ENCODE measurements at regions not wholly inside any gene's neighbourhood (a gene's known extent, or its start where the extent isn't known, plus 50 kb on each side); places are given as distances from the start of the nearest gene placed in this dataset.

DNA sequence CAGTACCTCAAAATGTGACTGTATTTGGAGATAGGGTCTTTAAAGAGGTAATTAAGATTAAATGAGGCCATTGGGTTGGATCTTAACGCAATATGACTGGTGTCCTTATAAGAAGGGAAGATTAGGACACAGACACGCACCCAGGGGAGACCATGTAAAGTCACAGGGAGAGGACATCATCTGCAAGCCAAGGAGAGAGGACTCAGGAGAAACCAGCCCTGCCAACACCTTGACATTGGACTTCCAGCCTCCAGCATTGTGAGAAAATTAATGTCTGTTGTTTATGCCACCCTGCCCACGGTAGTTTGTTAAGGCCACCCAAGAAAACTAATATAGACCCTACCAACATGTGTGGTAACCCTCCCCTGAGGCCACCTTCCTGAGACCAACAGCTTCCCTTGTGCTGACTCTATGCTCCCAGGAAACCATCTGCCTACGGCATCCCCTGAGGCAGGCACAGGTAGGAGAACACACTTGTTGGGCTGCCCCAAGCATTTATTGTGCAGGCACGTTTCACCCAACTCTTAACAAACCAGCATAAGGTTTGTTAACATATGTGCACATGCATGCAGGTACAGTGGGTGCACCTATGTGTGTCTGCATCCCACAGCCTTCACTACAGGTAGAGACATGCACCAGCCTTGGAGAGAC lies 161.5 kb upstream of the AGAP1 start:
- ChIA-PET CTCF (no interaction called here), POLR2A (no interaction called here)
- no peaks in the 10 kb centered on the region for H3K36me3 Mint-ChIP-seq (ENCODE audit: low read depth)
- H3K27ac Mint-ChIP-seq = no peak overlapping the region
- no peaks in the 10 kb centered on the region for H3K4me1 Mint-ChIP-seq
- DNase-seq = no peak
- H3K27me3 Mint-ChIP-seq = peaks cover 2% of the 10 kb centered on the region
- no peaks in the 10 kb centered on the region for H3K9me3 Mint-ChIP-seq
- no peak overlapping the region for H3K4me3 Mint-ChIP-seq

DNA sequence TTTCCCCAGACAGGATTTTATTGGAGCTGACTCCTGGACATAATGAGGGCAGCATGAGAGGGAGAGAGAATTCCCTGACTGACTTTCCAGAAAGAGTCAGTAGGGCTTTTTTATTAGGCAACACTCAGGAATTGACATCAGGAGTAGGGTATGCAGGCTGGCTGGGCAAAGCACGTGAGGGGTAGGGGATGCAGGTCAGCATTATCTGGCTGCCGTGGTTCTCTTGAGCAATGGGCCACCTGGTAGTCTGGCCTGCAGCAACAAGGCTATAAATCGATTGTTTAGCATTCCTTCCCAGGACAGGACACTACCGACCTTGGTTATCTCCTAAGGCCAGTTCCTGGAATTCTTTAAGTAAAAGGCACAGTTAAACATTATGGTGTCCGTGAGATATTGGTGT lies 160.8 kb upstream of the AGAP1 start:
- ChIA-PET CTCF (no interaction called here), POLR2A (no interaction called here)
- no peak overlapping the region for H3K4me3 Mint-ChIP-seq
- H3K27me3 Mint-ChIP-seq = peaks cover 3% of the 10 kb centered on the region
- no peaks in the 10 kb centered on the region for H3K9me3 Mint-ChIP-seq
- no peaks in the 10 kb centered on the region for H3K4me1 Mint-ChIP-seq
- H3K27ac Mint-ChIP-seq = no peak overlapping the region
- no peaks in the 10 kb centered on the region for H3K36me3 Mint-ChIP-seq (ENCODE audit: low read depth)
- no peak for DNase-seq

DNA sequence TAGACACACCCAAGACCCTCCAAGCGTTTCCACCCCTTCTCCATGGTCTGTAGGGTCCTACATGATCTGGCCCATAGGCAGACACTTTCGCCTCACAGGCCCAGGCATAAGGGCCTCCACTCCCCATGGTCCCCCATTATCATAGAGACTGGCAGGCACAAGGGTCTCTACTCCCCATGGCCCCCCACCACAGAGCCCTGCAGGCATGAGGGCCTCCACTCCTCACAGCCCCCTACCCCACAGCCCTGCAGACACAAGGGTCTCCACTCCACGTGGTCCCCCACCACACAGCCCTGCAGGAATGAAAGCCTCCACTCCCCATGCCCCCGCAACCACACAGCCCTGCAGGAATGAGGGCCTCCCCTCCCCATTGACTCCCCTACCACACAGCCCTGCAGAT lies 159.7 kb upstream of the AGAP1 start:
- no peak for DNase-seq
- Mint-ChIP-seq H3K9me3 (no peaks in the 10 kb centered on the region), H3K36me3 (ENCODE audit: low read depth) (no peaks in the 10 kb centered on the region), H3K27me3 (peaks cover 5% of the 10 kb centered on the region), H3K4me1 (no peaks in the 10 kb centered on the region), H3K27ac (no peak overlapping the region), H3K4me3 (no peak overlapping the region)
- ChIA-PET POLR2A (no interaction called here), CTCF (no interaction called here)

DNA sequence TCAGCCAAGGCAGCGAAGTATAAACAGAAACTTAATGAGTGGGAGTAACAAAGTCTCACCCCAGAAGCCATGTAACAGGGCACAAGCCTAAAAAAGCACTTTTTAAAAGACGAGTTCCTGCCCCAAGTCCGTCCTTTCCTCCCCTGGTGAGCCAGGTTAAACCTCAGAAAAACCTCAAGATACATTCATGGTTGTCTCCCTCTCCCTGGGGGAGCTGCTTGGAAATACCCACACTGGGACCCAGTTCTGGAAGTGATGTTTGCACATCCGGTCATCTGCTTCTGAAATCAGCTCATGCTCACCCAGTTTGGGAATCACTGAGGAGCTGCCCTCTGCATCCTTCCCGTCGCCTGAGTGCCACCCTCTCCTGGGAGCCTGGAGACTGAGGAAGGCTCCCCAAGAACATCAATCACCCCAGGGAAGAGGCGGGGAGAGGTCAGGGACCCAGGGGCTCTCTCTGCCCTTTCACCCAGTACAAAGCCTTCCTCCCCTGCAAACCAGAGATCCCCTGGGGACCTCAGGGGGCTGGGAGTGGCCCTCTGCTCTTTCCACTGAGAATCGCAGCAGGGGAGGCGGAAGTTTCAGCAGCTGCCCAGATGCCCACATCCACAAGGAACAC lies 150.6 kb upstream of the AGAP1 start:
- no peaks in the 10 kb centered on the region for H3K9me3 Mint-ChIP-seq
- H3K27ac Mint-ChIP-seq = no peak overlapping the region
- H3K36me3 Mint-ChIP-seq (ENCODE audit: low read depth) = no peaks in the 10 kb centered on the region
- H3K4me3 Mint-ChIP-seq = no peak overlapping the region
- no peak for DNase-seq
- POLR2A ChIA-PET = no interaction called here
- peaks cover 1% of the 10 kb centered on the region for H3K27me3 Mint-ChIP-seq
- no peaks in the 10 kb centered on the region for H3K4me1 Mint-ChIP-seq
- CTCF ChIA-PET = no interaction called here

- no peak overlapping the region for H3K4me3 Mint-ChIP-seq
- CTCF ChIA-PET = no interaction called here
- DNase-seq = no peak
- no peaks in the 10 kb centered on the region for H3K4me1 Mint-ChIP-seq
- POLR2A ChIA-PET = no interaction called here
- H3K9me3 Mint-ChIP-seq = no peaks in the 10 kb centered on the region
- H3K27me3 Mint-ChIP-seq = no peaks in the 10 kb centered on the region
- no peaks in the 10 kb centered on the region for H3K36me3 Mint-ChIP-seq (ENCODE audit: low read depth)
- no peak overlapping the region for H3K27ac Mint-ChIP-seq
Observed at GRCh38 chr2:235343869-235344268, 150.0 kb upstream of the AGAP1 start.

DNA sequence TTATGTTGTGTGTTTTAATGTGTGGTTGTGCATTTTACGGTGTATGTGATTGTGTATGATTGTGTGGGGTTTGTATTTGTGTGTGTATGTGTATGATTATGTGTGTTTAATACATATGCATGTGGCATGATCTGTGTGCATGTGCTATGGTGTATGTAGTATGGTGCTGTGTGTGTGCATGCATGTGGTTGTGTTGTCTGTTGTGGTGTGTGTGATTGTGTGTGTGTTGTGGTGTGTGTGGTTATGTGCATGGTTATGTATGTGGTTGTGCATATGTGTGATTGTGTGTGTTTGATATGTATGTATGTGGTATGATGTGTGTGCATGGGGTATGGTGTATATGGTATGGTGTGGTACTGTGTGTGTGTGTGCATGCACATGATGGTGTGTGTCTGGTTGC lies 148.1 kb upstream of the AGAP1 start:
- H3K36me3 Mint-ChIP-seq (ENCODE audit: low read depth) = no peaks in the 10 kb centered on the region
- peaks cover 3% of the 10 kb centered on the region for H3K27me3 Mint-ChIP-seq
- H3K27ac Mint-ChIP-seq = no peak overlapping the region
- CTCF ChIA-PET = no interaction called here
- POLR2A ChIA-PET = no interaction called here
- no peaks in the 10 kb centered on the region for H3K4me1 Mint-ChIP-seq
- H3K9me3 Mint-ChIP-seq = no peaks in the 10 kb centered on the region
- no peak overlapping the region for H3K4me3 Mint-ChIP-seq
- no peak for DNase-seq

DNA sequence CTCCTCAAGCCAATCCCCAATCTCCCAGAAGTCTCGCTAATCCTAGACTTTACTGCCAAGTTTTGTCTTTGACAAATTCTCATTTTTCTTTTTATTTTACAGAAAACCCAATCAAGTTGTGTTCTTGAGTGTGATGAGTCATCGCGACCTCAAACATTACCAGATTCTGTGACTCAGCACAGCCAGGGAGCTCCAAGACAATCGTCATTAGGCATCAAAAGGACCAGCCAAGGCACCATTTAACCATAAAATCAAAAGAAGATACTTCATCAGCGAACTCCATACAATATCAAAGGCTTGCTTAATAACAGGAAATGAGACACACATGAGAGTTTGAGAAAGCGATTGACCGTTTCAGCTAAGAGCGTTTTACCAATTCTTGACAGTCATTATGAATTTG lies 146.2 kb upstream of the AGAP1 start:
- peaks cover 3% of the 10 kb centered on the region for H3K27me3 Mint-ChIP-seq
- no peak overlapping the region for H3K4me3 Mint-ChIP-seq
- H3K9me3 Mint-ChIP-seq = no peaks in the 10 kb centered on the region
- H3K4me1 Mint-ChIP-seq = no peaks in the 10 kb centered on the region
- no peak overlapping the region for H3K27ac Mint-ChIP-seq
- ChIA-PET CTCF (no interaction called here), POLR2A (no interaction called here)
- no peaks in the 10 kb centered on the region for H3K36me3 Mint-ChIP-seq (ENCODE audit: low read depth)
- DNase-seq = no peak

DNA sequence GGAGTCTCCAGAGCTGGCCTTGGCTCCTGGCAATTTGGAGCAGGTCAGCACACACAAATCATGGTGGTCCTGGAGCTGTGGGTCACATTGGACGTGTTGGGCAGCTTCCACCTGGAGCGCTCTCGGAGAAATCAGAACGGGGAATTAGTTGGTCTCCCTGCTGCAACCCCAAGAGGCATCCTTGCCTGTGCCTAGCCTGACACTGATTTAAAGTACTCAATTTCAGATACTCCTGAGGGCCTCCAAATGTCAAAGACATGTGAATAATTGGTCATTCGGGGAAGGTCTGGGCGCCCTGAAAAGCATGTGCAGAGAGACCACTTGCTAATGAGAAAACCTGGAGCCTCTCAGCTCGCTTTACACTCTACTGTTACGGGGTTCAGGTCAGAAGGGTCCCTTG lies 145.5 kb upstream of the AGAP1 start:
- H3K4me1 Mint-ChIP-seq = no peaks in the 10 kb centered on the region
- no peak for DNase-seq
- H3K27ac Mint-ChIP-seq = no peak overlapping the region
- no peaks in the 10 kb centered on the region for H3K36me3 Mint-ChIP-seq (ENCODE audit: low read depth)
- H3K27me3 Mint-ChIP-seq = peaks cover 3% of the 10 kb centered on the region
- no peaks in the 10 kb centered on the region for H3K9me3 Mint-ChIP-seq
- POLR2A ChIA-PET = no interaction called here
- CTCF ChIA-PET = no interaction called here
- no peak overlapping the region for H3K4me3 Mint-ChIP-seq

DNA sequence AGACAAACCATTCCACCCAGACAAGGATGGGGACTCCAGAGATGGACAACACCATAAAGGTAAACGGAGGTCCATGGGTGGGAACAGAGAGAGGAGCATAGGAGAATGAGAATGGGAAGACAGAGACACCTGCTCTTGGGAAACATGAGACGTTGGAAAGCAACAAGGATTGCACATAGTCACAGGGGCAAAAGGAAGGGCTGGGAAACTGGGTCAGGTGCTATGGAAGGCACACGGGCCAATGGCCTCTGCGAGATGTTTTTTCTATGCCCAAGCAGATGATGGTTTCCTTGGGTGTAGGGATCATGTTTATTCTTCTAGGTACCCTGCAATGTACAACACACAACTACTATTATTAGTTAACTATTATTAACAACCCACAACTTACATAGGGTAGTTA lies 143.6 kb upstream of the AGAP1 start:
- Mint-ChIP-seq H3K36me3 (ENCODE audit: low read depth) (no peaks in the 10 kb centered on the region), H3K4me1 (no peaks in the 10 kb centered on the region), H3K27ac (no peak overlapping the region), H3K9me3 (no peaks in the 10 kb centered on the region), H3K27me3 (peaks cover 3% of the 10 kb centered on the region), H3K4me3 (no peak overlapping the region)
- CTCF ChIA-PET = no interaction called here
- POLR2A ChIA-PET = no interaction called here
- DNase-seq = no peak

DNA sequence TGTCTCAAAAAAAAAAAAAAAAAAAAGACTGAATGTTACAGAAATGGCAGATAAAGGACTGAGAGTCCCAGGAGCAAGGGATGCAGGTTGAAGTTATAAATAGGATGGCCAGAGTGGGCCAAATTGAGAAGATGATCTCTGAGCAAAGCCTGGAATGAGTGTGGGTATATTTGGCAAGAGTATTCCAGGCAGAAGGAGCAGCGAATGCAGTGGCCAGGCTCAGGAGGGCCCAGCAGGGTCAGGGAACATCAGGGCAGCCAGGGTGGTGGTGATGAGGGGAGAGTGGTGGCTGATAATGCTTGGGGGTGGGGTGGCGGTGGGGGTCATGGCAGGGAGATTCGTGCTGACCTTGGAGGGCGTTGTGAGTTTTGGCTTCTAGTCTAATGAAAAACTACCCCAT lies 141.3 kb upstream of the AGAP1 start:
- H3K27ac Mint-ChIP-seq = no peak overlapping the region
- no peak for DNase-seq
- ChIA-PET CTCF (interaction anchor here (0.6 kb wide), 1 partner anchor 242 kb away, joined by 3 read pairs; no protein-coding TSS in a partner anchor), POLR2A (no interaction called here)
- H3K4me3 Mint-ChIP-seq = no peak overlapping the region
- H3K36me3 Mint-ChIP-seq (ENCODE audit: low read depth) = no peaks in the 10 kb centered on the region
- H3K27me3 Mint-ChIP-seq = peaks cover 3% of the 10 kb centered on the region
- H3K9me3 Mint-ChIP-seq = no peaks in the 10 kb centered on the region
- H3K4me1 Mint-ChIP-seq = no peaks in the 10 kb centered on the region

DNA sequence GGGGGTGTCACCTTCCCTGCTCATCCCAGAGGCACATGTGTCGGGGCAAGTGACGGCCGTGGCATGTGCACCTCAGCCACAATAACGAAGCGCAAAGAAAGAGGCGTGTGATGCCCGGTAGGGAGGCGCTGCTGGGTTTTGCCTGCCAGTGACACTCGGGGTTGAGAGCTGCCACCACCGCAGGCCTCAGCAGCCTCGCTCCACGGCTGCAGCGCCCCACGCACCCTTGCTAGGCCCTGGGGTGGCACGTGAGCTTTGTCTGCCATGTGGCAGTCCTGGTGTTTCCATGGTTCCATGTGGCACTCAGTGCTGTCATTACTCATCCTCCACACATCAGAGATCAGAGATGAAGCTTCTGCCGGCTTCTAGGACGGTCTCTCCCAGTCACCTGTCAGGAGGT lies 136.0 kb upstream of the AGAP1 start:
- Mint-ChIP-seq H3K9me3 (no peaks in the 10 kb centered on the region), H3K36me3 (ENCODE audit: low read depth) (no peaks in the 10 kb centered on the region), H3K4me3 (no peak overlapping the region), H3K4me1 (no peaks in the 10 kb centered on the region), H3K27me3 (no peaks in the 10 kb centered on the region), H3K27ac (no peak overlapping the region)
- CTCF ChIA-PET = no interaction called here
- no peak for DNase-seq
- POLR2A ChIA-PET = no interaction called here

DNA sequence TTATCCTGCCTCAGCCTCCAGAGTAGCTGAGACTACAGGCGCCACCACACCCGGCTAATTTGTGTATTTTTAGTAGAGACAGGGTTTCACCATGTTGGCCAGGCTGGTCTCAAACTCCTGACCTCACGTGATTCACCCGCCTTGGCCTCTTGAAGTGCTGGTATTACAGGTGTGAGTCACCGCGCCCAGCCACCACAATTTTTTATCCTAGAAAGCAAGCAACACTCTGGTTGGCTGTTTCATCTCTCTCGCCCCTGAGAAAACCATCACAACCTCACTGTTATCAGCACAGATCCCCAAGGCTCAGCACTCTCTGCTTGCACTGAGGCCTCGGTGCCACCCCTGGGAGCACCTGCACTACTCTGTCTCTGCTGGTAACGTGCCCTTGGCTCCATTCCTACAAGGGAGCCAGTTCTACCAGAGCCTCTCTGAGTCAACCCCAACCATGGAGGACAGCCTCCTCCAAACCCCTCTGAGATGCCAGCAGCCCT lies 134.8 kb upstream of the AGAP1 start:
- H3K27ac Mint-ChIP-seq = no peak overlapping the region
- no peak overlapping the region for H3K4me3 Mint-ChIP-seq
- ChIA-PET POLR2A (no interaction called here), CTCF (no interaction called here)
- H3K27me3 Mint-ChIP-seq = no peaks in the 10 kb centered on the region
- no peak for DNase-seq
- H3K9me3 Mint-ChIP-seq = no peaks in the 10 kb centered on the region
- H3K36me3 Mint-ChIP-seq (ENCODE audit: low read depth) = no peaks in the 10 kb centered on the region
- H3K4me1 Mint-ChIP-seq = no peaks in the 10 kb centered on the region

DNA sequence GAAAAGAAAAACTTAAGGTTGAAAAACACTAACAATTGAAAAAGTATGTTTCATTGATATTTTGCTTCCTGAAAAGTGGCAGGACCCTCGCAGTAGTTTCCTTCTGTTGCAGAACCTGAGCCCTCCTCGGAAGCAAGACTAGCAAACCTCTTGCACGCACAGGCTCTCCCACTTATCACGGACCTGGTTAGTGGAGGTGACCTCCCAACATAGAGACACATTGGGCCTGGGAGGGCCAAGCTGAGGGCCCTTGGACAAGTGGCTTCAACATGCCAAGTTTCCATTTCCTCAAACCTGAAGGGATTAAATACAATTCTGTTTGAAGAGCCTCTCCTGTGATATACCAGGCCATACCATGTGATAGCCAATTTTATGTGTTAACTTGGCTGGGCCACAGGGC lies 133.4 kb upstream of the AGAP1 start:
- ChIA-PET CTCF (no interaction called here), POLR2A (no interaction called here)
- Mint-ChIP-seq H3K9me3 (no peaks in the 10 kb centered on the region), H3K4me1 (no peaks in the 10 kb centered on the region), H3K27ac (no peak overlapping the region), H3K4me3 (no peak overlapping the region), H3K36me3 (ENCODE audit: low read depth) (no peaks in the 10 kb centered on the region), H3K27me3 (no peaks in the 10 kb centered on the region)
- DNase-seq = no peak

DNA sequence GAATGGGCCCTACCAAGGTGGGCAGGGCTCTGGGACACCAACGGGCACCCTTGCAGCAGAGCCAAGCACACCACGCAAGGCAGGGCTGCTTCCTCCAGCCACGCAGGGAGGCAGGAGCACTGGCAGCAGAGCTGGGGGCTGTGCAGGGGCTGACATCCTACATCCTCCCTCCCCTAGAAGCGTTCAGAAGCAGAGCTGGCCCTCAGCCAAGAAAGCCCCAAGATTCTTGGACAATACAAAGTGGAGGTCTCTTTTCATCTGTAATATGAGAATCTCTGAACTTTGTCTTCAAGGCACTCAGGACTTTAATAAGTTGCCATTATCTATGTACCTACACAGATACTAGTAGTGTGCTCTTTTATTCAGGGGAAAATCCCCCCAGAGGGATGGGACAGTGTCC lies 128.1 kb upstream of the AGAP1 start:
- H3K4me1 Mint-ChIP-seq = no peaks in the 10 kb centered on the region
- no peak overlapping the region for H3K4me3 Mint-ChIP-seq
- CTCF ChIA-PET = no interaction called here
- no peaks in the 10 kb centered on the region for H3K36me3 Mint-ChIP-seq (ENCODE audit: low read depth)
- no peak for DNase-seq
- POLR2A ChIA-PET = no interaction called here
- peaks cover 3% of the 10 kb centered on the region for H3K27me3 Mint-ChIP-seq
- H3K9me3 Mint-ChIP-seq = no peaks in the 10 kb centered on the region
- no peak overlapping the region for H3K27ac Mint-ChIP-seq

Measured in activated CD4-positive, alpha-beta memory T cell treated with anti-CD3 and anti-CD28 coated beads, Interleukin-2, amount 10 ng/mL, durations not matched to agents 7 days and 5 days (primary cell).